ENCODE measurements at regions not wholly inside any gene's neighbourhood (a gene's known extent, or its start where the extent isn't known, plus 50 kb on each side); places are given as distances from the start of the nearest gene placed in this dataset.
A peak's percentile ranks its signal among the peaks of the same experiment; 100 is the strongest.

GRCh38 chr11:15629690-15630321 lies 515.1 kb downstream of the INSC start:
- Histone ChIP-seq H3K27me3 (peaks cover 0 to 3% (median 0%) of the 10 kb centered on the region in 7 donors), H3K36me3 (no peaks in the 10 kb centered on the region), H3K9me3 (no peaks in the 10 kb centered on the region), H3K27ac (no peak overlapping the region), H3K4me1 (no peaks in the 10 kb centered on the region), H3K4me3 (no peak overlapping the region)
- intact Hi-C loops (cut with DNase I), result loop anchor here in 1 of 10 donors (10.0 kb wide), 1 partner anchor 55 kb away; no protein-coding TSS in a partner anchor
- ATAC-seq (peak in 1 of 8 donors; percentile 39), DNase-seq (no peak)
- peak in 6 of 9 donors; percentile 14 to 43 (median 31) for TF ChIP-seq CTCF (IDR thresholded peaks at IDR 0.05)
- 62 to 69% methylated on average over 6 of the region's 6 CpGs for WGBS, 2 donors

- ATAC-seq, result no peak
- DNase-seq, result no peak
- H3K9me3 ChIP-seq, result peaks cover 0 to under 1% (median 0%) of the 10 kb centered on the region in 11 donors
- peaks cover 0 to 3% (median 0%) of the 10 kb centered on the region in 7 donors for H3K27me3 ChIP-seq
- no peak overlapping the region for H3K27ac ChIP-seq
- intact Hi-C loops (cut with DNase I), result no loop called here
- no peaks in the 10 kb centered on the region for H3K4me1 ChIP-seq
- 76 to 98% methylated on average over 2 of the region's 2 CpGs for WGBS, 2 donors
- H3K4me3 ChIP-seq, result no peak overlapping the region
- no peaks in the 10 kb centered on the region for H3K36me3 ChIP-seq
- no peak for TF ChIP-seq CTCF (IDR thresholded peaks at IDR 0.05)
Observed at GRCh38 chr11:15630896-15631295, 516.2 kb downstream of the INSC start.

GRCh38 chr11:15635521-15635920 lies 520.8 kb downstream of the INSC start:
- intact Hi-C loops (cut with DNase I), result no loop called here
- WGBS, 2 donors, result 91 to 96% methylated on average over 2 of the region's 2 CpGs

GRCh38 chr11:15636521-15637089 lies 521.9 kb downstream of the INSC start:
- H3K9me3 ChIP-seq, result peaks cover 0 to 11% (median 2%) of the 10 kb centered on the region in 11 donors
- TF ChIP-seq CTCF (IDR thresholded peaks at IDR 0.05), result no peak
- intact Hi-C loops (cut with DNase I), result no loop called here
- peaks cover 0 to under 1% (median 0%) of the 10 kb centered on the region in 9 donors for H3K4me1 ChIP-seq
- no peaks in the 10 kb centered on the region for H3K36me3 ChIP-seq
- no peaks in the 10 kb centered on the region for H3K27me3 ChIP-seq
- DNase-seq, result no peak
- no peak overlapping the region for H3K4me3 ChIP-seq
- WGBS, 2 donors, result 77 to 90% methylated on average over 3 of the region's 3 CpGs
- peak in 1 of 8 donors; percentile 20 for ATAC-seq
- H3K27ac ChIP-seq, result no peak overlapping the region

More at GRCh38 chr11:15635521-15635920, 520.8 kb downstream of the INSC start:
- H3K36me3 ChIP-seq, result no peaks in the 10 kb centered on the region
- no peaks in the 10 kb centered on the region for H3K4me1 ChIP-seq
- no peak for DNase-seq
- no peaks in the 10 kb centered on the region for H3K27me3 ChIP-seq
- no peak for ATAC-seq
- no peak for TF ChIP-seq CTCF (IDR thresholded peaks at IDR 0.05)
- H3K9me3 ChIP-seq, result peaks cover 0 to 11% (median 2%) of the 10 kb centered on the region in 11 donors
- H3K4me3 ChIP-seq, result no peak overlapping the region
- H3K27ac ChIP-seq, result no peak overlapping the region

Measured in heart right ventricle (tissue), 16 donors.